GM12873 (cell line): ENCODE measurements at regions not wholly inside any gene's neighbourhood (a gene's known extent, or its start where the extent isn't known, plus 50 kb on each side); places are given as distances from the start of the nearest gene placed in this dataset.

Experiments used
- TF ChIP-seq, protein P1 (sequence below): IDR thresholded peaks from 2 replicates; pipeline ENCODE4 v1.5.1; 2012; ENCODE audit warnings: low read depth, mild to moderate bottlenecking, moderate library complexity, low read length, control low read depth; ENCODE audit not compliant: insufficient read depth; ENCODE audit errors: missing control alignments

DNA sequence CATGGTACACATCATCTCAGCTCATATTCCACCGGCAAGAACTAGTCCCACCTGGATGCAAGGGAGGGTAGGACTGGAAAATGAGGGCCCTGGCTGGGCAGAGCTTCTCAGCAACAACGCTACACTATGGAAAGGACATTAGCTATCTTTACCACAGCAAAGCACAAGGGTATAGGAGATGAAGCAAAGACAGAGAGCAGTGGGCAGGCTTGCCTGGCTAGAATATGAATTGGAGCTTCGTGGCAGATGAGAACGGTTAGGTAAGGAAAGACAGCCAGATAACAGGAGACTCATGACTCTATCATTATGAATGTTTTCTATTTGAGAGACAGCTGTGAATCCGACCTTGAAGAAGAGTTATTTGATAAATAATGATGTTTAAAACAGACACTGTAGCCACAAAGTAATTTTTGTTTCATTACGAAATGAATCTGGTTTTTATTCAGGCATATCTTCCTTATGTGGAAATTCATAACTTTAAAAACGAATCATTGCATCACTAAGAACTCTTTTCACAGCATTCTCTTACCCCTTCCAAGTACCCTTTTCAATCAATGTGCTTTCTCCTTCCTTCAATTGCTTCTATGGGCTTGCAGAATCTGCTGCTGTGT lies 59.1 kb upstream of the PCED1B start:
- TF ChIP-seq, protein P1, sequence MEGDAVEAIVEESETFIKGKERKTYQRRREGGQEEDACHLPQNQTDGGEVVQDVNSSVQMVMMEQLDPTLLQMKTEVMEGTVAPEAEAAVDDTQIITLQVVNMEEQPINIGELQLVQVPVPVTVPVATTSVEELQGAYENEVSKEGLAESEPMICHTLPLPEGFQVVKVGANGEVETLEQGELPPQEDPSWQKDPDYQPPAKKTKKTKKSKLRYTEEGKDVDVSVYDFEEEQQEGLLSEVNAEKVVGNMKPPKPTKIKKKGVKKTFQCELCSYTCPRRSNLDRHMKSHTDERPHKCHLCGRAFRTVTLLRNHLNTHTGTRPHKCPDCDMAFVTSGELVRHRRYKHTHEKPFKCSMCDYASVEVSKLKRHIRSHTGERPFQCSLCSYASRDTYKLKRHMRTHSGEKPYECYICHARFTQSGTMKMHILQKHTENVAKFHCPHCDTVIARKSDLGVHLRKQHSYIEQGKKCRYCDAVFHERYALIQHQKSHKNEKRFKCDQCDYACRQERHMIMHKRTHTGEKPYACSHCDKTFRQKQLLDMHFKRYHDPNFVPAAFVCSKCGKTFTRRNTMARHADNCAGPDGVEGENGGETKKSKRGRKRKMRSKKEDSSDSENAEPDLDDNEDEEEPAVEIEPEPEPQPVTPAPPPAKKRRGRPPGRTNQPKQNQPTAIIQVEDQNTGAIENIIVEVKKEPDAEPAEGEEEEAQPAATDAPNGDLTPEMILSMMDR = no peak

DNA sequence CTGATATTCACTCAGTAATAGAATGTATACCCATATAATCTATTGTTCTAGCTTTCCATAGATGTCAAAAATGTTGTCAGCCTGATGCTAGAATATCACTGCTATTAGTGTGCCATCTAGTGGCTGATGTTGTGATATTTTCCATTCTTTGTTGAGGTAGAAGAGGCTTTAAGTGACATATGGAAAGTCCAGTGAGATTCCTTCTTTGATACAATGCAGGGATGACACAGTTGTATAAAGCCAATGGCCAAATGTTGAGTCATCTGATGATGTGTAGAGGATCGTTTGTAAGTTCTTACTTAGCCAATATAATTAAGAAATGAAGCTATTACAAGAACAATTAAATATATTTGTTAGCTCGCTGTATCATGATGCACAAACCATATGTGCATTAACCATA lies 58.1 kb upstream of the PCED1B start:
- TF ChIP-seq, protein P1 = peak; percentile 57

DNA sequence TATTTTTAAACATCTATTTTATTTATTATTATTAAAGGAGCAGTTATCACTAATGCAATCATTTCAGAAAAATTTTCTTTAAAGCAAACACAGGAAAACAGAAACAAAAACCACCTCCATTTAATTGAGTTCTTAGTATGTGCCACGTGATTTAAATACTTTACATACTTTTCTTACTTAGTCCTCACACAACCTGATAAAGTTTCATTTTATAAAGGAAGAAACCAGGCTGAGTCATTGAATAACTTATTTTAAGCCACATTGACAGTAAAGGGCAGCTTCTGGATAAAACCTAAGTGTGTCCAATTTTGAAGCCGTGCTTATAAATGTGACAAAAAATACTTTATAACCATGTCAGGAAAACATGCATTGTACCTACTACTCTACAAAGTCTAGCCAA lies 57.1 kb upstream of the PCED1B start:
- TF ChIP-seq, protein P1 = no peak

DNA sequence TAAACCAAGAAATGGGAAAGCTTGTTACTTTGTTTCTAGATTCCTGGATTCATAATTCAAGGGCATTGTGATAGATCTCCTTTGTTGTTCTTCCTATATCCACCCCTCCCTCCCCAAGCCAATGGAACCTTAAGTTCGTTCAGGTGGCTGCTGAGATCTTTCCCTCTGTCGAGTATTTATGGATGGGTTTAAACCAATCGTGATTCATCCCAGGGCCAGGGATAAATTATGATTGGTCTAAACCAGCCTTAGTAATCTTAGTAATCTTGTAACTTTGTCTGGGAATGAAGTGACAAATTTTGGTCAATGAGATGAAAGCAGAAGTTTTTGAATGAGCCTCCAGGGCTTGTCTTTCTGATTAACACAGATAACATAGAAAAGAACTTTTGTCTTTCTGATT lies 56.1 kb upstream of the PCED1B start:
- TF ChIP-seq, protein P1 = no peak

DNA sequence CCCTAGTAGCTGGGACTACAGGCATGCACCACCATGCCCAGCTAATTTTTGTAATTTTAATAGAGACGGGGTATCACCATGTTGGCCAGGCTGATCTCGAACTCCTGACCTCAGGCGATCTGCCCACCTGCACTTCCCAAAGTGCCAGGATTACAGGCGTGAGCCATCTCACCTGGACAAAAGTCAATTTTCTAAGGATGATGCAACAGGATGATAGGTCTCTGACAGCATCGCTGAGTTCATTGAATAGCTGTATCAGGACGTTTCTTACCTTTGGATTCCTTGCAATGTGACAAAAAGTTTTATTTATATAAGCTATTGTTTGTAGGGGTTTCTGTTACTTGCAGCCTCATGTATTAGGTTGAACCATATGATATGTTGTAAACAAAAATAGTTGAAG lies 55.5 kb upstream of the PCED1B start:
- TF ChIP-seq, protein P1 = no peak

DNA sequence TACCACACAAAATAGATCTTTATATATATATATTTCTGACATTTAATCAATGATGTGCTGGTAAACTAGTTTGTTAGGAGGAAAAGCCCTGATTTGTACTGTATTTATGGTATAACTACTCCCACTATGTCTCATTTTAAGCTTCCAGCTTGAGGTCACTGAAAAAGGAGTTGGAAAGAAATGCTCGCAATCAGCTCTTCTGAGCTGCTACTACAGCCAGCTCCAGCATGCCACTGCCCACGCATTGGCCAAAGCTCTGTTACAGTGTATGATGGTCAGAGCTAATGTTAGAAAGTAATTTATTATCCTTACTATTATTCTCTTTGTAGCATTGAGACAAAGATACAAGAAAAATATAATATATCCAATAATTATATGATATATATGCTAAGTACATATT lies 55.0 kb upstream of the PCED1B start:
- TF ChIP-seq, protein P1 = no peak

DNA sequence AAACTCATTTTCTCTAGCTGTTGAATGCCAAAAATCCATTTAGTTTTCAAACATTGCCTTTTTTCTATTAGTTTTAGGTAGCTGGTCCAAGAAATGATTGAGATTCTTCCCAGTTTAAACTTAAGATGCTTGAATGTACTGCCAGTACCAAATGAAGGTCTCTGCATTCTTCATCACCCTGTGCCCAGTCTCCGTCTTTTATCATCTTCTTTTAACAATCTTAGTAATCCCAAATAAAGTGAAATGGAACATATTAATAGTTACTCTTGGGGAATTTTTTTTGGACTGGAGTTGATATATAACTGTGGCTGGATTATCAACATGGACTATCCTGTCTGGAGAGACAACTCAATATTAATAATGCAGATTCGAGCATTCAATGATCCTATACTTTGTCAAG lies 54.1 kb upstream of the PCED1B start:
- TF ChIP-seq, protein P1 = no peak
